ENCODE measurements at regions not wholly inside any gene's neighbourhood (a gene's known extent, or its start where the extent isn't known, plus 50 kb on each side); places are given as distances from the start of the nearest gene placed in this dataset.

DNA sequence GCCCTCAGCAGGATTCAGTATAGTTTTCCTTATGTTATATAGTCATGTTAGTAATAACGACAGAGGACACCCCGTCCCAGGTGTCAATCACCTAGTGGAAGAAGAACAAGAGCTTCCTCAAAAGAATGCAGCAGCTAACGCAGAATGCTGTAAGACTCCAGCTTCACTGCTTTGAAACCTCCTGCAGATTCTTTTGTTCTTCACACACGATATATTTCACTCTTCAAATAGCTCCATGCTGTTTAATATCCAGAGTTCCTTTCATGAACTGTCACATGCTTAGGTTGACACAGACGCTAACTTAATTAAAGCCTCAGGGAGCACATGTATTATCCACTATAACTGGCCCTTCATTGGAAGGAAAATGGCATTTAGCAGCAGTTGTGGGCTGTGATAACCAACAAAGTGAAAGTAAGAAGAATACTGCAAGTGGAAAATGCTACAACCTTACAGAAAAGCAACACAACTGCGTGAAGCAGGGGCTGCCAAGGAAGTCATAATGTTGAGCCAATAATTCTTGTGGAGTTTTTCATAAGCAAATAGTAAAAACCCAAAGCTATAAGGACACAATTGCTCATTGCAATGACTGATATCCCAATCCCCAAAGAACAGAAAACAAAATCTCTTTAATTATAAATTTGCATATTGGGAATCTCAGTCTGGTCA lies 387.5 kb downstream of the PLK2 start:
- Histone ChIP-seq H3K36me3 (ENCODE audit: control insufficient read depth, insufficient read depth, low read length) (no peaks in the 10 kb centered on the region), H3K4me1 (peaks cover 16% of the 10 kb centered on the region), H3K9me3 (no peaks in the 10 kb centered on the region), H3K27me3 (replicated peaks; ENCODE audit: control insufficient read depth, insufficient read depth, low read length) (no peaks in the 10 kb centered on the region), H3K4me3 (ENCODE audit: low read depth, low read length) (no peak overlapping the region)
- no peak for DNase-seq
- no peaks in the 10 kb centered on the region for H3K27me3 Mint-ChIP-seq (ENCODE audit: insufficient read depth, unreplicated experiment)
- intact Hi-C loops (cut with micrococcal nuclease; ENCODE audit: unreplicated experiment) = loop anchor here (5.0 kb wide), 1 partner anchor 390 kb away; the partner anchor contains the start of gene PLK2
- H3K9me3 Mint-ChIP-seq (ENCODE audit: unreplicated experiment) = peaks cover 6% of the 10 kb centered on the region
- H3K27ac Mint-ChIP-seq (ENCODE audit: unreplicated experiment) = no peak overlapping the region
- CTCF ChIA-PET = no interaction called here
- H3K4me1 Mint-ChIP-seq (ENCODE audit: low read depth, unreplicated experiment) = peaks cover 27% of the 10 kb centered on the region
- TF ChIP-seq, protein P1, sequence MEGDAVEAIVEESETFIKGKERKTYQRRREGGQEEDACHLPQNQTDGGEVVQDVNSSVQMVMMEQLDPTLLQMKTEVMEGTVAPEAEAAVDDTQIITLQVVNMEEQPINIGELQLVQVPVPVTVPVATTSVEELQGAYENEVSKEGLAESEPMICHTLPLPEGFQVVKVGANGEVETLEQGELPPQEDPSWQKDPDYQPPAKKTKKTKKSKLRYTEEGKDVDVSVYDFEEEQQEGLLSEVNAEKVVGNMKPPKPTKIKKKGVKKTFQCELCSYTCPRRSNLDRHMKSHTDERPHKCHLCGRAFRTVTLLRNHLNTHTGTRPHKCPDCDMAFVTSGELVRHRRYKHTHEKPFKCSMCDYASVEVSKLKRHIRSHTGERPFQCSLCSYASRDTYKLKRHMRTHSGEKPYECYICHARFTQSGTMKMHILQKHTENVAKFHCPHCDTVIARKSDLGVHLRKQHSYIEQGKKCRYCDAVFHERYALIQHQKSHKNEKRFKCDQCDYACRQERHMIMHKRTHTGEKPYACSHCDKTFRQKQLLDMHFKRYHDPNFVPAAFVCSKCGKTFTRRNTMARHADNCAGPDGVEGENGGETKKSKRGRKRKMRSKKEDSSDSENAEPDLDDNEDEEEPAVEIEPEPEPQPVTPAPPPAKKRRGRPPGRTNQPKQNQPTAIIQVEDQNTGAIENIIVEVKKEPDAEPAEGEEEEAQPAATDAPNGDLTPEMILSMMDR (IDR thresholded peaks at IDR 0.05; ENCODE audit: insufficient read depth in 1 of 2, low read depth in 1 of 2, low read length in 1 of 2, severe bottlenecking in 1 of 2, unreplicated experiment in 1 of 2) = no peak
- no peak overlapping the region for H3K4me3 Mint-ChIP-seq (ENCODE audit: unreplicated experiment)
- POLR2A ChIA-PET = no interaction called here
- no TSS peak for BruUV-seq (replicated peaks)
- no peaks in the 10 kb centered on the region for H3K36me3 Mint-ChIP-seq (ENCODE audit: insufficient read depth, unreplicated experiment)

DNA sequence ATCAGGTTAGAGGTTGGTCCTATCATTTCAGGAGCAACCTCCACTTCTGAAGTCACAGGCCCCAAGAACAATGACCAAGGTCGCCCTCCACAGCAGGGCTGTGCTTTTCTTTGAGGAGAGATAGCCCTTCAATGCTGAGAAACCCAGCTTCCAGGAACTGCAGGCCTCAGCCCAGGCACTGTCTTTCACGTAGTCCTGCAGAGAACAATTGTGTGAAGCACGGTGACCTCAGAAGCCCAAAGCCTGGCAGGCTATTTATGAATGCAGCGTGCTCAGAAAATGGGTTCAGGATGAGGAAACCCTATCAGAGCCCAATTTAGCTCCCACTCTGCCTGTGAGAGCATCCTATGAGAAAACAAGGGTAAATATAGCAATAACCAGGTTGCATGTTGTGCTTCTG lies 388.3 kb downstream of the PLK2 start:
- no peaks in the 10 kb centered on the region for H3K27me3 Mint-ChIP-seq (ENCODE audit: insufficient read depth, unreplicated experiment)
- Histone ChIP-seq H3K36me3 (ENCODE audit: control insufficient read depth, insufficient read depth, low read length) (no peaks in the 10 kb centered on the region), H3K9me3 (no peaks in the 10 kb centered on the region), H3K4me1 (peaks cover 16% of the 10 kb centered on the region), H3K4me3 (ENCODE audit: low read depth, low read length) (no peak overlapping the region), H3K27me3 (replicated peaks; ENCODE audit: control insufficient read depth, insufficient read depth, low read length) (no peaks in the 10 kb centered on the region)
- TF ChIP-seq, protein P1 (IDR thresholded peaks at IDR 0.05; ENCODE audit: insufficient read depth in 1 of 2, low read depth in 1 of 2, low read length in 1 of 2, severe bottlenecking in 1 of 2, unreplicated experiment in 1 of 2) = no peak
- POLR2A ChIA-PET = no interaction called here
- no peak for DNase-seq
- intact Hi-C loops (cut with micrococcal nuclease; ENCODE audit: unreplicated experiment) = loop anchor here (5.0 kb wide), 1 partner anchor 391 kb away; the partner anchor contains the start of gene PLK2
- H3K36me3 Mint-ChIP-seq (ENCODE audit: insufficient read depth, unreplicated experiment) = no peaks in the 10 kb centered on the region
- peak overlapping the region; percentile 1 for H3K27ac Mint-ChIP-seq (ENCODE audit: unreplicated experiment)
- CTCF ChIA-PET = no interaction called here
- no TSS peak for BruUV-seq (replicated peaks)
- peaks cover 6% of the 10 kb centered on the region for H3K9me3 Mint-ChIP-seq (ENCODE audit: unreplicated experiment)
- peaks cover 27% of the 10 kb centered on the region for H3K4me1 Mint-ChIP-seq (ENCODE audit: low read depth, unreplicated experiment)
- no peak overlapping the region for H3K4me3 Mint-ChIP-seq (ENCODE audit: unreplicated experiment)

DNA sequence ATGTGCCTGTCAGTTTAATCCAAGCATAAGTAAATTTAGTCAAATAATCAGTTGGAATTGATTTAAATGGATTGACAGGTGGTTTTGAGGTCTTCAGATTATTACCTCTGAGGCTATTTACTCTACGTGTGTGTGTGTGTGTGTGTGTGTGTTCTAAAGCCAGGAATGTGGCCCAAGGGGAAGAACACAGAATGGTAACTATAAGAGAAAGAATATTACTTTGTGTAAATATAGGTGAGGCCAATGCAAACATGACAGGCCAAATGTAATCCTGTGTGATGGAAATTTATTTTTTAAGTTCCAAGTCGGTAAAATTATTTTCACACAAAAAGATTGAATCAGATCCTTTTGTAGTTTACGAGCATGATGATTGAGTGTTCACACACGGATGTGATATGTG lies 390.0 kb downstream of the PLK2 start:
- peak; percentile 62 to 70 for DNase-seq
- ChIA-PET POLR2A (no interaction called here), CTCF (no interaction called here)
- H3K27me3 Mint-ChIP-seq (ENCODE audit: insufficient read depth, unreplicated experiment) = no peaks in the 10 kb centered on the region
- no peak overlapping the region for H3K4me3 ChIP-seq (ENCODE audit: low read depth, low read length)
- BruUV-seq (replicated peaks) = no TSS peak
- no peaks in the 10 kb centered on the region for H3K9me3 ChIP-seq
- peaks cover 27% of the 10 kb centered on the region for H3K4me1 Mint-ChIP-seq (ENCODE audit: low read depth, unreplicated experiment)
- no peak overlapping the region for H3K4me3 Mint-ChIP-seq (ENCODE audit: unreplicated experiment)
- H3K36me3 ChIP-seq (ENCODE audit: control insufficient read depth, insufficient read depth, low read length) = no peaks in the 10 kb centered on the region
- no peaks in the 10 kb centered on the region for H3K27me3 ChIP-seq (replicated peaks; ENCODE audit: control insufficient read depth, insufficient read depth, low read length)
- intact Hi-C loops (cut with micrococcal nuclease; ENCODE audit: unreplicated experiment) = loop anchor here (5.0 kb wide), 1 partner anchor 392 kb away; the partner anchor contains the start of gene PLK2
- peak overlapping the region; percentile 69 for H3K27ac Mint-ChIP-seq (ENCODE audit: unreplicated experiment)
- TF ChIP-seq, protein P1 (IDR thresholded peaks at IDR 0.05; ENCODE audit: insufficient read depth in 1 of 2, low read depth in 1 of 2, low read length in 1 of 2, severe bottlenecking in 1 of 2, unreplicated experiment in 1 of 2) = no peak
- no peaks in the 10 kb centered on the region for H3K36me3 Mint-ChIP-seq (ENCODE audit: insufficient read depth, unreplicated experiment)
- peaks cover 6% of the 10 kb centered on the region for H3K9me3 Mint-ChIP-seq (ENCODE audit: unreplicated experiment)
- peaks cover 16% of the 10 kb centered on the region for H3K4me1 ChIP-seq
